Panc1 (cell line): ENCODE measurements at regions not wholly inside any gene's neighbourhood (a gene's known extent, or its start where the extent isn't known, plus 50 kb on each side); places are given as distances from the start of the nearest gene placed in this dataset.

Experiments used
- ATAC-seq: fragments of 200-7000 bp; cut with Tn5 transposase; 2 replicates; pipeline ENCODE4 v1.9.1; 2020; ENCODE audit warnings: mild to moderate bottlenecking, moderate library complexity
- BruUV-seq: library from RNA; stranded (reverse); fragments of 400-500 nt; replicated peaks from 2 replicates; lab custom pipeline; 2021; lab: Mats Ljungman, UMichigan
- CTCF ChIA-PET: fragments of 300-600 bp; sonication (Branson Sonifier 250); formaldehyde crosslinking; loops from one replicate; lab custom pipeline; 2022; ENCODE audit warnings: antibody characterized with exemption; lab: Charles Lee
- POLR2A ChIA-PET: fragments of 300-600 bp; sonication (Branson Sonifier 250); formaldehyde crosslinking; loops from one replicate; lab custom pipeline; 2022; ENCODE audit warnings: antibody characterized with exemption; lab: Charles Lee
- DNase-seq: peaks from one replicate; pipeline ENCODE4 v3.0.0-alpha.2; 2010; ENCODE audit warnings: low read depth, low spot score
- H3K27ac ChIP-seq: 2 replicates; pipeline ENCODE4 v1.5.1; 2011; ENCODE audit warnings: mild to moderate bottlenecking, low read length, inconsistent platforms
- H3K27me3 ChIP-seq: fragments of 200-500 bp; sonication (Bioruptor generic); 2 replicates; pipeline ENCODE4 v1.6.0; 2014; ENCODE audit warnings: low read length, inconsistent platforms; ENCODE audit not compliant: control insufficient read depth, insufficient read depth
- H3K36me3 ChIP-seq: fragments of 200-500 bp; sonication (Bioruptor generic); 2 replicates; pipeline ENCODE4 v1.5.1; 2014; ENCODE audit warnings: inconsistent platforms, mild to moderate bottlenecking, low read length, moderate library complexity; ENCODE audit not compliant: control insufficient read depth, insufficient read depth
- H3K4me1 ChIP-seq: 2 replicates; pipeline ENCODE4 v1.5.1; 2011; ENCODE audit warnings: inconsistent platforms, mild to moderate bottlenecking, low read length, moderate library complexity; ENCODE audit not compliant: control insufficient read depth, insufficient read depth
- H3K4me3 ChIP-seq, 2 experiments: 2 replicates each; pipeline ENCODE4 v1.5.1; 2011 to 2012; ENCODE audit warnings: low read depth in 2 of 2, low read length in 2 of 2, mild to moderate bottlenecking in 2 of 2, inconsistent platforms in 1 of 2, moderate library complexity in 1 of 2
- H3K9me3 ChIP-seq: fragments of 200-500 bp; sonication (Bioruptor generic); 2 replicates; pipeline ENCODE4 v1.5.1; 2014; ENCODE audit warnings: low read depth, mild to moderate bottlenecking, inconsistent platforms, low read length, moderate library complexity; ENCODE audit not compliant: control insufficient read depth, insufficient read depth
- POLR2AphosphoS5 ChIP-seq: IDR thresholded peaks from 2 replicates; pipeline ENCODE4 v1.6.1; 2012; ENCODE audit warnings: mild to moderate bottlenecking, low read depth, low read length, moderate library complexity
- SIN3A ChIP-seq: IDR thresholded peaks from 2 replicates; pipeline ENCODE4 v1.6.1; 2012; ENCODE audit warnings: low read depth, mild to moderate bottlenecking, low read length, moderate library complexity, borderline replicate concordance; ENCODE audit not compliant: insufficient read depth
- in situ Hi-C: cut with HindIII; loops from 2 replicates; pipeline ENCODE4 v1.10.0; 2016; ENCODE audit warnings: low sequenced_read_pairs, low pct_unique_long_range_greater_than_20kb
- intact Hi-C: fragments of 100-400 bp; cut with micrococcal nuclease; formaldehyde crosslinking; loops from one replicate; pipeline ENCODE4 v1.10.0; 2022; ENCODE audit not compliant: unreplicated experiment
- TF ChIP-seq, protein P1 (sequence below): fragments of 450-650 bp; IDR thresholded peaks from 2 replicates; pipeline ENCODE4 v1.5.1; 2017; ENCODE audit warnings: mild to moderate bottlenecking
- TF ChIP-seq, protein P2 (sequence below), 2 experiments: IDR thresholded peaks; 2 replicates each; pipeline ENCODE4 v1.6.1; 2011 to 2012; ENCODE audit warnings: low read depth in 2 of 2, control low read depth in 1 of 2, low read length in 1 of 2, mild to moderate bottlenecking in 1 of 2, moderate library complexity in 1 of 2; ENCODE audit not compliant: insufficient read depth in 1 of 2

- H3K4me3 ChIP-seq: no peak overlapping the region
- ChIA-PET POLR2A (no interaction called here), CTCF (no interaction called here)
- no peaks in the 10 kb centered on the region for H3K4me1 ChIP-seq
- no TSS peak for BruUV-seq
- intact Hi-C loops: no loop called here
- H3K9me3 ChIP-seq: no peaks in the 10 kb centered on the region
- H3K27me3 ChIP-seq: no peaks in the 10 kb centered on the region
- no peak overlapping the region for H3K27ac ChIP-seq
- TF ChIP-seq, protein P1, sequence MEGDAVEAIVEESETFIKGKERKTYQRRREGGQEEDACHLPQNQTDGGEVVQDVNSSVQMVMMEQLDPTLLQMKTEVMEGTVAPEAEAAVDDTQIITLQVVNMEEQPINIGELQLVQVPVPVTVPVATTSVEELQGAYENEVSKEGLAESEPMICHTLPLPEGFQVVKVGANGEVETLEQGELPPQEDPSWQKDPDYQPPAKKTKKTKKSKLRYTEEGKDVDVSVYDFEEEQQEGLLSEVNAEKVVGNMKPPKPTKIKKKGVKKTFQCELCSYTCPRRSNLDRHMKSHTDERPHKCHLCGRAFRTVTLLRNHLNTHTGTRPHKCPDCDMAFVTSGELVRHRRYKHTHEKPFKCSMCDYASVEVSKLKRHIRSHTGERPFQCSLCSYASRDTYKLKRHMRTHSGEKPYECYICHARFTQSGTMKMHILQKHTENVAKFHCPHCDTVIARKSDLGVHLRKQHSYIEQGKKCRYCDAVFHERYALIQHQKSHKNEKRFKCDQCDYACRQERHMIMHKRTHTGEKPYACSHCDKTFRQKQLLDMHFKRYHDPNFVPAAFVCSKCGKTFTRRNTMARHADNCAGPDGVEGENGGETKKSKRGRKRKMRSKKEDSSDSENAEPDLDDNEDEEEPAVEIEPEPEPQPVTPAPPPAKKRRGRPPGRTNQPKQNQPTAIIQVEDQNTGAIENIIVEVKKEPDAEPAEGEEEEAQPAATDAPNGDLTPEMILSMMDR: no peak
- no peak for TF ChIP-seq SIN3A
- no peak for TF ChIP-seq POLR2AphosphoS5
- TF ChIP-seq, protein P2, sequence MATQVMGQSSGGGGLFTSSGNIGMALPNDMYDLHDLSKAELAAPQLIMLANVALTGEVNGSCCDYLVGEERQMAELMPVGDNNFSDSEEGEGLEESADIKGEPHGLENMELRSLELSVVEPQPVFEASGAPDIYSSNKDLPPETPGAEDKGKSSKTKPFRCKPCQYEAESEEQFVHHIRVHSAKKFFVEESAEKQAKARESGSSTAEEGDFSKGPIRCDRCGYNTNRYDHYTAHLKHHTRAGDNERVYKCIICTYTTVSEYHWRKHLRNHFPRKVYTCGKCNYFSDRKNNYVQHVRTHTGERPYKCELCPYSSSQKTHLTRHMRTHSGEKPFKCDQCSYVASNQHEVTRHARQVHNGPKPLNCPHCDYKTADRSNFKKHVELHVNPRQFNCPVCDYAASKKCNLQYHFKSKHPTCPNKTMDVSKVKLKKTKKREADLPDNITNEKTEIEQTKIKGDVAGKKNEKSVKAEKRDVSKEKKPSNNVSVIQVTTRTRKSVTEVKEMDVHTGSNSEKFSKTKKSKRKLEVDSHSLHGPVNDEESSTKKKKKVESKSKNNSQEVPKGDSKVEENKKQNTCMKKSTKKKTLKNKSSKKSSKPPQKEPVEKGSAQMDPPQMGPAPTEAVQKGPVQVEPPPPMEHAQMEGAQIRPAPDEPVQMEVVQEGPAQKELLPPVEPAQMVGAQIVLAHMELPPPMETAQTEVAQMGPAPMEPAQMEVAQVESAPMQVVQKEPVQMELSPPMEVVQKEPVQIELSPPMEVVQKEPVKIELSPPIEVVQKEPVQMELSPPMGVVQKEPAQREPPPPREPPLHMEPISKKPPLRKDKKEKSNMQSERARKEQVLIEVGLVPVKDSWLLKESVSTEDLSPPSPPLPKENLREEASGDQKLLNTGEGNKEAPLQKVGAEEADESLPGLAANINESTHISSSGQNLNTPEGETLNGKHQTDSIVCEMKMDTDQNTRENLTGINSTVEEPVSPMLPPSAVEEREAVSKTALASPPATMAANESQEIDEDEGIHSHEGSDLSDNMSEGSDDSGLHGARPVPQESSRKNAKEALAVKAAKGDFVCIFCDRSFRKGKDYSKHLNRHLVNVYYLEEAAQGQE (IDR thresholded peaks at IDR 0.05; ENCODE audit: insufficient read depth in 1 of 2, low read depth in 2 of 2, low read length in 1 of 2): no peak
- H3K36me3 ChIP-seq: no peaks in the 10 kb centered on the region
- DNase-seq (no peak), ATAC-seq (no peak)
- in situ Hi-C loops: no loop called here
Observed at GRCh38 chr15:31555022-31555421, 228.4 kb downstream of the KLF13 start.

DNA sequence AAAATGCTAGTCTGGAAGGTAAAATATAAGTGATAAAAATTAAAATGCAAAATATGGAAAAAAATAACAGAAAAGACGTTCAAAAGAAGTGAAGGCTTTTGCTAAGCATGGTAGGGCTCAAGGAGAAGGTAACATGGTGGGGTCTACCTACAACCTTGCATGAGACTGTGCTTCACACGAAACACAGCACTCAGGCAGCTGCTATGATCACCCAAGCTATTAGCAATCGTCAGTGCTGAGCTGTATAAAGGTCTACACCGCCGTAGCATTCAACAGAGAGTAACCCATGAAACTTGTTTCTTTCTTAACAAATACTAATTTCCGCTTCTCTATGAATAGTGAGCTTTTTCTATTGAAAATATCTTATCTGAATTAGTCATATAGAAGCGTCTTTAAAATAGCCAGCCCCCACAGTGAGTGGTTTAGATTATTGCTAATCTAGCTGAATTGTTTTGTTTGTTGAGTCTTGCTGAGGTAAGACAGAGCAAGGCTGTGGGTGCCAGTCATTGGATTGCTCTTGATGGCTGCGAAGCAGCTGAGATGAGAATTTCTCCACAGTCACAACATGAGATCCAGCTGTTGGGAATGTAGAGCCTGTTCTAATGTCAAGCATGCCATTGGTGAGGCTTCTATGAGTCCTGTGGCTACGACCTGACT lies 230.0 kb downstream of the KLF13 start:
- Histone ChIP-seq H3K4me1 (no peaks in the 10 kb centered on the region), H3K27me3 (no peaks in the 10 kb centered on the region), H3K9me3 (no peaks in the 10 kb centered on the region), H3K27ac (no peak overlapping the region), H3K36me3 (no peaks in the 10 kb centered on the region), H3K4me3 (no peak overlapping the region)
- intact Hi-C loops: no loop called here
- POLR2A ChIA-PET: no interaction called here
- DNase-seq (no peak), ATAC-seq (no peak)
- TF ChIP-seq POLR2AphosphoS5 (no peak), SIN3A (no peak)
- TF ChIP-seq, protein P2 (IDR thresholded peaks at IDR 0.05; ENCODE audit: insufficient read depth in 1 of 2, low read depth in 2 of 2, low read length in 1 of 2): no peak
- in situ Hi-C loops: no loop called here
- CTCF ChIA-PET: no interaction called here
- no TSS peak for BruUV-seq
